HG03378 (cell line): ENCODE measurements at regions not wholly inside any gene's neighbourhood (a gene's known extent, or its start where the extent isn't known, plus 50 kb on each side); places are given as distances from the start of the nearest gene placed in this dataset.

Source experiments
- ATAC-seq: cut with Tn5 transposase; IDR thresholded peaks from one replicate; pipeline ENCODE4 v1.9.1; 2021; ENCODE audit warnings: mild to moderate bottlenecking, moderate library complexity; ENCODE audit not compliant: unreplicated experiment

GRCh38 chr18:6605115-6605869, 124.2 kb upstream of the ARHGAP28 start:
- no peak for ATAC-seq

- no peak for ATAC-seq
These were observed 123.0 kb upstream of the ARHGAP28 start for GRCh38 chr18:6606411-6607085.

- no peak for ATAC-seq
These were observed 122.2 kb upstream of the ARHGAP28 start for GRCh38 chr18:6607343-6607742.

- ATAC-seq = no peak
These were observed 119.8 kb upstream of the ARHGAP28 start for GRCh38 chr18:6609666-6610264.

GRCh38 chr18:6610466-6610865, 119.0 kb upstream of the ARHGAP28 start:
- no peak for ATAC-seq

GRCh38 chr18:6613581-6613980, 115.9 kb upstream of the ARHGAP28 start:
- no peak for ATAC-seq

GRCh38 chr18:6614952-6615351, 114.6 kb upstream of the ARHGAP28 start:
- ATAC-seq = no peak

- no peak for ATAC-seq
These were observed 112.5 kb upstream of the ARHGAP28 start for GRCh38 chr18:6616981-6617380.

- ATAC-seq = no peak
These were observed 108.1 kb upstream of the ARHGAP28 start for GRCh38 chr18:6621437-6621836.

GRCh38 chr18:6623278-6623677, 106.2 kb upstream of the ARHGAP28 start:
- ATAC-seq = no peak

GRCh38 chr18:6624271-6624660, 105.2 kb upstream of the ARHGAP28 start:
- ATAC-seq = no peak

- no peak for ATAC-seq
These were observed 104.7 kb upstream of the ARHGAP28 start for GRCh38 chr18:6624661-6625311.

GRCh38 chr18:6625481-6625880, 104.0 kb upstream of the ARHGAP28 start:
- no peak for ATAC-seq

- no peak for ATAC-seq
These were observed 103.1 kb upstream of the ARHGAP28 start for GRCh38 chr18:6626457-6626856.

- no peak for ATAC-seq
These were observed 101.9 kb upstream of the ARHGAP28 start for GRCh38 chr18:6627645-6628044.

- no peak for ATAC-seq
These were observed 101.3 kb upstream of the ARHGAP28 start for GRCh38 chr18:6628187-6628586.

GRCh38 chr18:6629635-6630140, 99.8 kb upstream of the ARHGAP28 start:
- no peak for ATAC-seq

- no peak for ATAC-seq
These were observed 96.2 kb upstream of the ARHGAP28 start for GRCh38 chr18:6633310-6633709.

- ATAC-seq = no peak
These were observed 93.4 kb upstream of the ARHGAP28 start for GRCh38 chr18:6636091-6636490.

- no peak for ATAC-seq
These were observed 91.1 kb upstream of the ARHGAP28 start for GRCh38 chr18:6638447-6638846.

- no peak for ATAC-seq
These were observed 90.2 kb upstream of the ARHGAP28 start for GRCh38 chr18:6639305-6639704.
